ENCODE measurements at regions not wholly inside any gene's neighbourhood (a gene's known extent, or its start where the extent isn't known, plus 50 kb on each side); places are given as distances from the start of the nearest gene placed in this dataset.

DNA sequence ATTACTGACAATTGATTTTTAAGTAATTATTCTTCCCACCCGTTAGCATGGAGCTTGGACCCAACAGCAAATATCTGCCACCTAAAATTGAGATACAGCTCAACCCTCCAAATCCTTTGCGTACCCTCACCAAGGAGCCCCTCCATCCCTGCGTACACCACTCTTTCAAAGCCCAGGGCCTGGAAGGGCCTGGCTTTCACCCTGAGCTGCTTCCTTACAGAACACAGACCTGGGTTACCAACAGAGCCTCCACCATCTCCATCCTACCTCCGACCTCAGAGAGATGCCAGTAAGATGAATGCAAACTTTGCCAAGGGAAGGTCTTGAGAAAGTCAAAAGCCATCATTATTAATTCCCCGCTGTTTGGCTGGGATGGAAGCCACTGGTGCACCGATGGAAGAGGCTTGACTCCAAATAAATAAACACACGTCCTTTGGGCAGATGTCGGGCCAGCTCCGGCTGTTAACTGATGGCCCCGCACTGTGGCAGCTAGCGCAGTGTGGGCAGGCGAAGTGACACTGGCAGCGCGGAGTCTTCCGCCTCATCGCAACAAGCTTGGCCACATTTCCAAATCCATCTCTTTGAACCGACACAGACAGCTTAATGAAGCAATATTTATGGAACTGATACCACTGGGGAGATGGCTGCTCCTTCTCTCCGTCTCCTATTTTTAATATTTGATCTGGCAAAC lies 150.2 kb upstream of the VSTM2B start:
- DNase-seq: no peak

DNA sequence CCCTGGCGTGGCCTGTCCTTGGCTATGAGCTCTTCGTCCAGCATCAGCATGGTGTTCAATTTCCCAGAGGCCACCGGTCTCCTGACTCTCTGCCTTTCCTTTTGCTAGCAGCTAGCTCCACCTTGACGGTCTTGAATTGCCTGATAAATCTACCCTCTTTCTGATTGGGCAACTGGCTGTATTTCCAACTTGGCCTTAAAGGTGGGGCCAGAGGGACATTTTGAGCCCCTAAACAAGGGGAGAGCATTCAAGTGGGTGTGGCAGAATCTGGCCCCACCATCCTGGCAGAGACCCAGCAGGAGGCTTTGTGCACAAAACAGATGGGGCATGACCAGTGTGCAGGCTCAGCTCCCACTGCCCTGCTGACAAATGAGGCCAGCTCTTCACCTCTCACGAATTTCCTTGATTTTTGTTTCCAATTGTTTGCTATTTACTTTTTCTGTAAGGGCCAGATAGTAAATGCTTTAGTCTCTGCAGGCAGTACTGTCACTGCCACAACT lies 148.9 kb upstream of the VSTM2B start:
- no peak for DNase-seq

DNA sequence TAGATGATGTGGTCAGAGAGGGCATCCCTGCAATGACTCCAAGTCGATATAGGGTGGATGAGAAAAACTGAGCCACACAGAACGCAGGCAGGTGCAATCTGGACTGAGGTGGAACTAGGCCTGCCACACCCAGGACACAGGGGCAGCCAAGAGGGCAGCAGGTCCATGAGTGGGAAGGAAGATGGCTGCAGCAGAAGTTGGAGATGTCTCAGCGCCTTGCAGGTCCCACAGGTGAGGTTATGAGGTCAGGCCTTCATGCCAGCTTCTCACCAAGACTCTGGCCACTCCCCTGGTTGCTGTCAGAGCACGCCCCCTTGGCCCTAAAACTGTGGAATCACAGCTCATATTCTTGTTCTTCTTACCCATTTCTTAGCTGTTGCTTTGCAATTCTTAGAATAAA lies 147.7 kb upstream of the VSTM2B start:
- DNase-seq: no peak

DNA sequence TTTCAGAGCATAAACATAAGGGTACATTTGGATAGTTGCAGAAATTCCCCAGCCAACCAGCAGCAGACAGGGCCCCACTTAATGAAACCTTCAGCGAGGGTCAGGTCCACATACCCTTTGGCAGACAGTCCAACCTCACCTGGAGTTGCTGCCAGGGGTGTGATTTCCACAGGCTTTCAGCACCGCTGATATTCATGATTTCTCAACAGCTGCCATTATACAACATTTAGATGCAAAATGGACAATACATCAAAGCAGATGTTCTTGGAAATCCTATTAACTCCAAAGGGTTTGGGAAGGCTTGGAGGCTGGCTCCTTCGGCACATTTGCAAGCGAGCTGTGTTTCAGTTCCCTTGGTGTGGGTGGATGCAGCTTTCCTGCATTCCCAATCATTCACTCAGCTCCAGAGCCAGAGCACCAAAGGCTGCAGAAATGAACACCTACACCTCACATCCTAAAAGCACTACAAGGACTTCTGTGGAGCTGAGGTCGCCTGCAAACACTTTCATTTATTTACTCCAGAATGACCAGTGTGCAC lies 147.2 kb upstream of the VSTM2B start:
- no peak for DNase-seq

DNA sequence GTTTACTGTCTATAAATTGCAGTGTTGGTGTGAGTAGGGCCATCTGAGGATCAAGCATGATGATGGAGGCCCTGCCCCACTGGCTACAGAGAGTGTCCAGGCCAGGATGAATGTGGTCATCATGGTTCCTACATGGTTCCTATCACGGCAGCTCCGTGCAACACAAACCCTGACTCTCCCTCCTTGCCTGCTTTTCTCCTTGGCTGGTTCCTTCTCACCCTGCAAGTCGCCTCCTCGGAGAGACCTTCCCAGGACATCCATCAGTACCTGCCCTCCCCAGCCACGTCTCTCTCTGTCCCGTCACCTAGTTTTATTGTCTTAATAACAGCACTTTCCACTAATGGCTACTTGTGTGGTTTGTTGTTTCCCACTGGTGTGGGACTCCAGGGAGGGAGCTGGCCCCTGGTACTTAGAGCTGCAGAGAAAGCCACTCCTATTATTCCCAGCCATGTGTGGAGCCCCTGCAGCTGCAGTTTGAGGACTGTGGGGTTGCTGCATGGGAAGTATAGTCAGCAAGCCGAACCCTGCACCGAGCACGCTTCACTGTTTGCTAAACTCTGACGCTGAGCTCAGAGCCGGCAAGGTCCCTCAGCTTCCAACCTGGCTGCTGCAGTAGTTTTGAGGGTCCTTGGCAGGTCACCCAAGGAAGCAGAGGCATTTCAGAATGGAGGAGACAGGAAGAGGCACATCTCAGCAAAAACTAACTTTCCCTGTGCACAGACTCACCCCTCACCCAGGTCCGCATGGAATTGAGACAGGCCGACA lies 146.4 kb upstream of the VSTM2B start:
- no peak for DNase-seq

DNA sequence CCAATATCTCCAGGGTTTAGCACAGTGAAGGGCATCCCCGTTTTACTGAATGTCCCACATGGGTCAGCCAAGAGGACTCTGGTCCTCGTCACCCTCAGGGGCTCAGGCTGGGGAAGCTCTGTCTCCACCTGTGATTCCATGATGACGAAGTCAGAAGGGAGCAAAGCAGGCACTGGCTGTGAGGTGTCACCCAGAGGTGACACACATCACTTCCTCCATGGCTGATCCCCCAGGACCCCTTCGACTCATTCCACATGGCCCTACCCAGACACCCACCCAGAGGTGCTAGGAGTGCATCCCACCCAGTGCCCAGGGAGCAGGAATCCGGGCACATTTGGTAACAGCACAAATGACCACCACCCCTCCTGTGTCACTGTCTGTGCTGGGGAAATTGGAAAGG lies 145.2 kb upstream of the VSTM2B start:
- DNase-seq: no peak

DNA sequence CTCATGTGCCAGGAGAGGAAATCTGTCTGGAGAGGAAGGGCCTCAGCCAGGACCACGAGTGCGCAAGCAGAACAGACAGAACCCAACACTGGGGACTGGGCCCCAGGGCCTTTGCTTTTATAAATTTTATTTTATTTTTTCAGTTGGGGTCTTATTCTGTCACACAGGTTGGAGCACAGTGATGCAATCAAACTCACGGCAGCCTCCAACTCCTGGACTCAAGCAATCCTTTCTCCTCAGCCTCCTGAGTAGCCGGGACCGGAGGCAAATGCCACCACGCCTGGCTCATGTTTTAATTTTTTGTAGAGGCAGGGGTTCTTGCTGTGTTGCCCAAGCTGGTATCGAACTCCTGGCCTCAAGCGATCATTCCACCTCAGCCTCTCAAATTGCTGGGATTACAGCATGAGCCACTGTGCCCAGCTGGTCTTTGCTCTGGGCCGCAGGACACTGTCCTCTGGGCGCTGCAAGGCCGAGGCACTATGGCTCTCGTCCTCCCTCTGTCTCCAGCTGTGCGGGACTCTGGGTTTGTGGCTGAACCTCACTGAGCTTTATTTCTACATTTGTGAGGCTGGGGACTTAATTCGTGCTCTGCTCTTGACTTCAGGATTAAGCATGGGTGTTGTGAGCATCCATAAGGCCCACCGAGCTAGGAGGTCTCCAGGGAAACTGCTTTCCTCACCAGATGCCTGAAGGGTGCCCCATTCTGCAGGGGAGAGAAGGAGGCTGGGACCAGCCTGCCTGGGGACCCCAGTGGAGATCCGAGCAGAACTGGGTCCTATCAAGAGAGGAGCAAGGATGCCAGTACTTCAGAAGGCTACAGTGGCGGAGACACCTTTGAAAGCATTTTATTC lies 144.2 kb upstream of the VSTM2B start:
- no peak for DNase-seq

DNA sequence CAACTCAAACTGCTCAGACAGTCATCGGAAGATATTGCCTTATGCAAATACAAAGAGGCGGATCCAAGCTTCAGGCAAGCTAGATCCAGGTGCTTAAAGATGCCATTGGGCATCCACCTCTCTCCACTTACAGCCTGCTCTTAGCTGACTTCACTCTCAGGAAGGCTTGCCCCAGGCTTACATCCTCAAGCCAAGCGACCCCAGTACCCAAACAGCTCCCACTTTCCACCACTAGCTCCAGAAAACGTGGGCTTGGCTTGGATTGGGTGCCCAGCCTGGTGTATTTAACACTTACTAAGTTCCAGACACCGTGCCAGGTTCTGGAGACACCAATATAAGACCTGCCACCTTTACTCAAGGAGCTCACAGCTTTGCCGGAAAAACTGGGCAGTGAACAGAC lies 142.1 kb upstream of the VSTM2B start:
- DNase-seq: no peak

DNA sequence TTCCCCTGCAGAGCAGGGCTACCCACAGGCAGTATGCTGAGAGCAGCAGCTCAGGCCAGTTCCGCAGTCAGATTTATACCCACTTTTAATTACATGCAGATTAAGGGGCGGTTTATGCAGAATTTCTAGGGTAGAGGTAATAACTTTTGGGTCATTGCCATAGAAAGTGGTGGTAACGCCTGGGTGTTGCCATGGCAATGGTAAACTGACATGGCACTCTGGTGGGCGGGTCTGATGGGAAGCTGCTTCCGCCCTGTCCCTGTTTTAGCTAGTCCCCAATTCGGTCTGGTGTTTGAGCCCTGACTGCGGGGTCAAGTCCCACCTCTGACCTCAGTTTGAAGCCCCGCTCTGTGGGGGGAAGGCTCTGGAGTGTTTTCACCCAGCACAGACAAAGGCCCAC lies 141.1 kb upstream of the VSTM2B start:
- DNase-seq: no peak

DNA sequence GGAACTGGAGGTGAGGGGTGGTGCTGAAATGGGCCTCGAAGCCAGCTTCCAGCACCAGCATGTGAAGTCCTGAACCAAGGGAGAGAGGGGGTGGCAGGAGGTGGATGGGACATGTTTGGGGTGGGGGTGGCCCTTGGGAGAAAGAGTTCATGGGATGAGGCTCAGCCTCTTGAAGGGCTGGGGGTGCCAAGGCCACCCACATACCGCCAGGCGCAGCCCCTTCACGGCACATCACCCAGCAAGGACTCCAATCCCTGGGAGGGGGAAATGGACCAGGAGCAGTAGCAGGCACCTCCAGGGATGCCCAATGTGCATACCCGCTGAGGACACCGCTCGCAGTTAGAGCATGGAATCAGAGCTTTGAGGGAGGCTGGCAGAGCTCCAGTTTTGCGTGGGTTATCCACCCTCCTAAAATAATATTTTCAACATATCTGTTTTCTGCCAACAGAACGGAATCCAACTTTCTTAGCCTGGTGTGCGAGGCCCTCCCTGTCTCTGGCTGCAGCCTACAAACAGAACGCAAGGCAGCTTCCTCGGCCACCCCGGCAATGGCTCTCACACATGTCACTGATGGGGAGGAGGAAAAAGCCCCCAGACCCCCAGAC lies 140.5 kb upstream of the VSTM2B start:
- no peak for DNase-seq

DNA sequence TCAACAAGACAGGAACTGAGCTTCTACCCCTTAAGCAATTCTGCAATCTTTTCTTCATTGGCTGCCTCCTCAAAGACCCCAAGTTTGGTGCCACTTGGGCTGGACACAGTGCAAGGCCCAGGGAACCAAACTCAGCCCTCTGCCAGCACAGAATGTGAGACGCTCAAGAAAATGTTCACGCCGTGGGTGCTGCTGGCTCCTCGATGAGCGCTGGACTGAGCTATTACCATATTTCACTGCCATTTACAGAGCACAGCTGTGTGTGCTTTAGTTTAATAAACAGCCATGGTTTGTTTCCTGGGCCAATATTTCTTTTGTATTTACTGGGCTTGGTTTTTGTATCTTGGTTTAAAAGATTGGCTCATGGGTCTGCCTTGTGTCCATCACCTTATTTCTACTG lies 138.8 kb upstream of the VSTM2B start:
- no peak for DNase-seq

DNA sequence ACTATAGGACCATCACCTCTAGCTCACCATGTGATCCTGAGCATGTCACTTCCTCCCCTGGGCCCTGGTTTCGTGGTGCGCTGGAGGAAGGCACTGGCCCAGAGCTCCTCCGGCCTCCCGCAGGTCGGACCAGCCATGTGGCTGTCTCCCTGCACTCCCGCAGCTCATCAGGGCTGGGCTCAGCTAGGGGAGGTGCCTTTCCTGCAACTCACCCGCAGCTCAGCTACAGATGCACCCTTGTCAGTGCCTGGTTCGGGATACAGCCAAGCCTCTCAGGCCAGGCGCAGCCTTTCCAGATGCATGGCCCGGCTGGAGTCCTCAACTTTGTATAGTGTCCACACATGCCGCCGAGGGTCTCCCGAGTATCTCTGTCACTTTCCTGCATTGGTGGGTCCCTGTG lies 138.2 kb upstream of the VSTM2B start:
- no peak for DNase-seq

DNA sequence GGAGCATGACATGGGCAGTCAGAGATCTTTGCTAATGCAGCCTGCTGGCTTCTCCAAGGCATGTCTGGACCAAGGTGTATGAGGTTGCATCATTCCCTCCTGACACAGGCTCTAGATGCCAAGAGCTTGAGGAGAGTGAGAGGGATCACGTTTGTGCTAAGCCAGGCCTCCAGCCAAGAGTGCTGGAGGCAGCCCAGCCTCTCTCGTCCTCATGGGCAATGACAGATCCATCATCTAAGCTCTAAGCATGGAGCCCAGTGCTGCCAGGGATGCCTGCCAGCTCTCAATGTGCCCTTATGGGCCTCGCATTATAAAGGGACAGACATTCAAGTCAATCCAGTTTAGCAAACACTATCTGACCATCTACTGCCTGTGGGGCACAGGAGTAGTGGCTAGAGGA lies 136.3 kb upstream of the VSTM2B start:
- DNase-seq: no peak

DNA sequence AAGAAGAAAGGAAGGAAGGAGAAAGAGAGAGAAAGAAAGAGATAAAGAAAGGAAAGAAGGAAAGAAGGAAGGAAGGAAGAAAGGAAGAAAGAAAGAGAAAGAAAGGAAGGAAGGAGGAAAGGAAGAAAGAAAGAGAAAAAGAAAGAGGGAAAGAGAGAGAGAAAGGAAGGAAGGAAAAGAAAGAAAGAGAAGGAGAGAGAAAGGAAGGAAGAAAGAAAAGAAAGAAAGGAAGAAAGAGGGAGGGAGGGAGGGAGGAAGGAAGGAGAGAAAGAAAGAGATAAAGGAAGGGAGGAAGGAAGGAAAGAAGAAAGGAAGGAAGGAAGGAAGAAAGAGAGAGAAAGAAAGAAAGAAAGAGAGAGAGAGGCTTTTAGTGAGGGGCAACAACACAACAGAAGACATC lies 135.1 kb upstream of the VSTM2B start:
- no peak for DNase-seq

DNA sequence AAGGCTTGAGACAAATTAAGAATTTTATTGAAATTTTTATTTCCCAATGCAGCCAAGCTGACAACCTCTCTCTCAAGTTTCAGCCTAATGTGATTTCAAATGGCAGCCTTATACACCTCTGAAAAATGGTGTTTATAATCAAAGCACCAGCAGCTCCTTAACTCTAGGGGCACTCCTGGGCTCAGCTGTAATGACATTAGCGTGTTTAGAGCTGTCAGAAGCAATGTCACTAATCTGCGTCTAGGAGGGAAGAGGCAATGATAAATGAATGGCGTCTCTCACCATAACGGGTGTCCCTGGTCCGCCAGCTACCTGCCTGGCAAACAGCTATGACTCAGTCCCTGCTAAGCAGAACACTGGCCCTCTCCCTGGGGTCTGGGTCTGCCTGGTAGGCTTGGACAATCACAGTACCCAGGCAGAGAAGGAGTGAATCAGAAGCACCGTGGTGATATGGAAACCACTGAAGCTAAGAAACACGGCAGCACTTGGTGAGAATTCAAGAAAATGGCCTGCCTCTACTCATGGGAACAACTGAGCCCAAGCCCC lies 131.8 kb upstream of the VSTM2B start:
- peak; percentile 10 for DNase-seq

DNA sequence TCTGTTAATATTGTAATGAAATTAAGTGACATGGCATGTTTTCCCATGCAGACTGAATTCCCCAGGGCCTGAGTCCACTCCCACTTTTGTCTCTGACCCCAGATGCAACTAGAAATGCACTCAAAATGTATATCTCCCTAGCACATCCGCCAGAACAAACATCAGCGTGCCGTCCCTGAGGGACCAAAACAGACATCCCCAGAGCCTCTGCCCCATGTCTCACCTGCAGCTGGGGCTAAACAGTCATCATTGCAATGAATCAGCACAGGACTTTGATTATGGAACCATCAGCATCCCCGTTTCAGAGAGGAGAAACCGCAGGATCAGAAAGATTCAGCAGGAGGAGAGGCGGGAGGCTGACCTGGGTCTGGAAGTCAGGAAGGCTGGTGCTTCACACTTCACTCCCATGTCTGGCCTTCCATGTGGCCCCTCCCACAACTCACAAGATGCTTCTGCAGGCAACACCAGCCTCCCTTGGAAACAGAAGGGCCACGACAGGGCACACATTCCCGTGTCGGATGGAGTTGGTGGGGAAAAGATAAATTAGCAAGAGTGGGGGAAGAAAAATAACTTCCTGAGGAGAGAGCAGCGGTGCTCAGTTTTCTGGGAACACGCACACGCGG lies 130.6 kb upstream of the VSTM2B start:
- no peak for DNase-seq

DNA sequence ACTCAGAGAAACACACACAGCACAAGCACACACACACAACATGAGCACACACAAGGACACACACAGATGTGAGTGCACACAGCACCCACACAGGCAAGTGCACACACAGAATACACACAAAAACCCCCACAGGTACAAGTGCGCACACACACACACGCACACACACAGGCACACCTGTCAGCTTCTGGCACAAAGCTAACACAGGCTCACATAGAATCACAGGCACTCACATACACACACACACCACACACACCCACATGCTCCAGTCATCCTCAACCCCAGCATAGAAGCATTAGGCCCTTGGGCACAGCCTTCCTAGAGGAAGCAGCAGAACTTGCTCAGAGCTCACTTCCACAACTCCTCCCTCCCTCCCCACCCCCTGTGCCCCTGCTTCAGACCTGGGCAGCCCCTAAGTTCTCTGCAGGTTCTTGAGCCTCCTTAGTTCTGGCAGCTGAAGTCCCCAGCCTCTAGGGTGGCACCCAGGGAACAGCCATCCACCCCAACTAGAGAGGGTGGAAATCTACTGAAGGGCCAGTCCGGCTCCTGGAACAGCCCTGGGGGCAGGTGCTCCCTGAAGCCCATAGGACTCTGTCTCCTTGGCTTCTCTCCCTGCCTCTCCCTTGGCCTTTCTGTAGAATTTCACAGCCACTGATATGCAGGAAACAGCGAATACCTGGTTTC lies 129.9 kb upstream of the VSTM2B start:
- no peak for DNase-seq

DNA sequence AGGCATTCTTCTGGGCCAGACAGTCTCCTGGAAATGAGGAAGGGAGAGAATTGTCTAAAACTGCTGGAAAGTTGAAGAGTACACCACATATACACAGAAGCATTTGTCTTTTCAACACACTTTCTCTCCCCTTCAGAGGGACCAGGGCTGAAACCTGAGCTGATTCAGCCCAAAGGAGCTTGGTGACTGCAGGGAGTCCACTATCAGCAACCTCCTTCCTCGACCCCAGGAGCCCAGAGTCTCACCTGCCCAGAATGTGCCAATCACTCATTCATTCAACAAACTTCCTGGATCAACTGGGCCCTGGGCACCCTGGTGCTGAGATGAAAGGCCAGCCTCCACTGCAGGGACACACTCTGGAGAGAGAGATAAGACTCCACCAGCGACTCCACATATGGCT lies 128.9 kb upstream of the VSTM2B start:
- no peak for DNase-seq

DNA sequence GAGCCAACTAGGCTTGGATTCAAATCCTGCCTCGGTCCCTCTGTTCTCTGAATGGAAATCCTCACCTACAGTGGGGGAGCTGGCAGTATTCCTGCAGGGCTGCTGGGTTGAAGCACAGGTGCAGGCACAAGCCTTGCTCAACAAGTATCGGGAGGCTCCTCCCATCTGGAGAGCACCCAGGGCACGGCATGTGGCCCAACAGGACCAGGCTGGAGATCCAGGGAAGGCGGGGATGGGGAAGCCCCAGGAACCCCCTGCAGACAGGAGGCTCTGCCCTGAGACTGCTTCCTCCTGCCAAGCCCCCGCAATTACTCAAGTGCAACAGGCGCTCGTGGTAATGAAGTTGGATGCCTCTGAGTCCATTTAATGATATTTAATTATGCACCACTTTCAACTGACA lies 128.0 kb upstream of the VSTM2B start:
- DNase-seq: no peak

DNA sequence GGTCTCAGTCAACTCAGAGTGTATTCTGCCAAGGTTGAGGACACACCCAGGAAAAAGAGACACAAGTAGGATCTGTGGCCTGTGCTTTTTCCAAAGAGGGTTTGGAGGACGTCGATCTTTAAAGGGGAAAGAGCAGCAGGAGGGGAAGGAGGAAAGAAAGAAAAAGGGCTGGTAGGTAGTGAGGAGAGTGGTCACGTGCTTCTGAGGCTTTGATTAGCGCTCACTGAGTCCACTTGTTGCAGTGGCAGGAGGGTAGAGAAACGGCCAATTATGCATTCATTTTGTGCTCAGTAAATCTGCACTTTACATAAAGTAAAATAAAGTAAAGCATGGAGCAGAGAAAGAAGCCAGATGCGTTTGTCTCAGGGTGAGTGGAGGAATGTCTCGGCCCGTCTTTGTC lies 126.0 kb upstream of the VSTM2B start:
- no peak for DNase-seq

DNA sequence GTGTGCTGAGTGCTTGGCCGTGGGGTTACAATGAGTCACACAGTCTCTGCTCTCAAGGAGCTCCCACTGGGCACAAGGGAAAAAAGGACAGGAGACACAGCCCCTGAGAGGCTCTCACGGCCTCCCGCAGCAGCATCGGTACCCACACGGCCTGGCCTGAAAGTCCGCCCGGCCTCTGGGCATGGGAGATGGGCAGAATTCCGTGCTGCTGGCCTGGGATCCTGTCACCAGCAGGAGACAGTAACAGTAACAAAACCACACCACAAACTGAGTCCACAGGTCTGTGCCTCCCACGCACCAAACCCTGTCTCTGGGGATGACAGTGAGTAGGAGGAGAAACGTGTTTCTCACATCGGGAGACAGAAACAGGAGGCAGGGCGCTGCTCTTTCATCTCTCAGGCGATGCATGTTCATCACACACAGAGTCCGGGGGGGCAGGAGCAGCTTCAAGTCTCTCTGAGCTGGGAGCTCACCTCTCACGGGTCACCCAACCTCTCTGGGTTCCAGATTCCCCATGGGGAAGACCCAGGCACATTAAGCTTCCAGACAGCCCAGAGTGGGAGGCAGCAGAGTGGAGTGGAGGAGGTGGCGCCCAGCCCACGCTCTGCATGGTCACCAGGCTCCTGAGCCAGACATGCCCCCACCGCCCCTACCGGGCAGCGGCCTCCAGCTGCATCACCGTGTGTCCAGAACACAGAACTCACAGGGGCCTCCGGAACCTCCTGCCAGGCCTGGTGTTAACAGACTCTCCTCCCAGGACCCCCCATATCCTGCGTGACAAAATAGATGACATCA lies 124.7 kb upstream of the VSTM2B start:
- no peak for DNase-seq
